Endothelial cell of umbilical vein (primary cell): ENCODE measurements at regions not wholly inside any gene's neighbourhood (a gene's known extent, or its start where the extent isn't known, plus 50 kb on each side); places are given as distances from the start of the nearest gene placed in this dataset.

Source experiments
- BruUV-seq: library from RNA; stranded (reverse); fragments of 400-500 nt; replicated peaks from 2 replicates; lab custom pipeline; 2021; lab: Mats Ljungman, UMichigan
- CTCF ChIA-PET: fragments of 300-600, 350-600 bp; sonication (Branson Sonifier 250); formaldehyde crosslinking; loops from one replicate; lab custom pipeline; 2021; ENCODE audit warnings: antibody characterized with exemption, inconsistent platforms; lab: Charles Lee
- POLR2A ChIA-PET: fragments of 300-600, 350-600 bp; sonication (Branson Sonifier 250); formaldehyde crosslinking; loops from one replicate; lab custom pipeline; 2021; ENCODE audit warnings: antibody characterized with exemption, inconsistent platforms; lab: Charles Lee
- DNase-seq: peaks from one replicate; pipeline ENCODE4 v3.0.0-alpha.2; 2011; ENCODE audit warnings: low read depth, low spot score
- FAIRE-seq: peaks from 2 replicates; lab custom pipeline; 2011; peaks lifted over from hg19 to GRCh38; lab: Jason Lieb, UNC
- H2AFZ ChIP-seq: 2 replicates; pipeline ENCODE4 v1.6.0; 2012; ENCODE audit warnings: low read depth, low read length, control low read depth, inconsistent platforms
- H3K27ac ChIP-seq: 2 replicates; pipeline ENCODE4 v1.5.1; 2011; ENCODE audit warnings: low read depth, mild to moderate bottlenecking, control low read depth, low read length, moderate library complexity; ENCODE audit not compliant: insufficient read depth
- H3K27me3 ChIP-seq, 2 experiments: 2 replicates each; pipeline versions ENCODE4 v1.6.0 to v1.6.1; 2011; ENCODE audit warnings: low read length in 2 of 2, mixed read lengths in 1 of 2; ENCODE audit not compliant: control insufficient read depth in 2 of 2, insufficient read depth in 2 of 2
- H3K36me3 ChIP-seq, 2 experiments: 2 replicates in 1 of 2; 3 replicates in 1 of 2; pipeline ENCODE4 v1.5.1; 2011; ENCODE audit warnings: low read length in 2 of 2, mild to moderate bottlenecking in 1 of 2, moderate library complexity in 1 of 2; ENCODE audit not compliant: control insufficient read depth in 2 of 2, insufficient read depth in 2 of 2; ENCODE audit errors: extremely low read depth in 1 of 2
- H3K4me1 ChIP-seq: 3 replicates; pipeline ENCODE4 v1.5.1; 2011; ENCODE audit warnings: mild to moderate bottlenecking, low read length; ENCODE audit not compliant: control insufficient read depth, insufficient read depth; ENCODE audit errors: extremely low read depth
- H3K4me2 ChIP-seq: 2 replicates; pipeline ENCODE4 v1.6.1; 2011; ENCODE audit warnings: low read length, control low read depth, mixed read lengths; ENCODE audit not compliant: insufficient read depth
- H3K4me3 ChIP-seq, 3 experiments: fragments of 200-600 bp in 1 of 3; sonication (generic), shearing (Covaris generic) in 1 of 3; replicated peaks in 1 of 3; 2 replicates each; pipeline ENCODE4 v1.5.1; 2011 to 2016; ENCODE audit warnings: control low read depth in 3 of 3, low read length in 3 of 3, mild to moderate bottlenecking in 2 of 3, inconsistent platforms in 1 of 3, low read depth in 1 of 3, moderate library complexity in 1 of 3; ENCODE audit not compliant: insufficient read depth in 1 of 3
- H3K79me2 ChIP-seq: 2 replicates; pipeline ENCODE4 v1.6.0; 2012; ENCODE audit warnings: low read length, inconsistent platforms; ENCODE audit not compliant: control insufficient read depth, insufficient read depth
- H3K9ac ChIP-seq: replicated peaks from 2 replicates; pipeline ENCODE3; 2011; ENCODE audit warnings: low read length, control low read depth; ENCODE audit not compliant: insufficient read depth; ENCODE audit errors: extremely low read depth
- H3K9me1 ChIP-seq: replicated peaks from 3 replicates; pipeline ENCODE4 v1.6.0; 2011; ENCODE audit warnings: mild to moderate bottlenecking, low read length; ENCODE audit not compliant: control insufficient read depth, insufficient read depth; ENCODE audit errors: extremely low read depth
- H3K9me3 ChIP-seq: replicated peaks from 2 replicates; pipeline ENCODE4 v1.5.1; 2012; ENCODE audit warnings: low read length, inconsistent platforms; ENCODE audit not compliant: control insufficient read depth, insufficient read depth
- H4K20me1 ChIP-seq: replicated peaks from 2 replicates; pipeline ENCODE3; 2011; ENCODE audit warnings: mild to moderate bottlenecking, low read length; ENCODE audit not compliant: control insufficient read depth, insufficient read depth; ENCODE audit errors: extremely low read depth
- EZH2 ChIP-seq: IDR thresholded peaks from 2 replicates; pipeline ENCODE4 v1.6.1; 2012; ENCODE audit warnings: borderline replicate concordance, low read depth, mild to moderate bottlenecking, moderate library complexity, low read length, inconsistent platforms; ENCODE audit not compliant: severe bottlenecking
- FOS ChIP-seq: IDR thresholded peaks from 2 replicates; pipeline ENCODE4 v1.6.1; 2011; ENCODE audit warnings: mild to moderate bottlenecking, low read length, moderate library complexity, borderline replicate concordance; ENCODE audit not compliant: insufficient read depth
- GATA2 ChIP-seq: IDR thresholded peaks from 2 replicates; pipeline ENCODE4 v1.7.0; 2011; ENCODE audit warnings: low read depth, mild to moderate bottlenecking, moderate library complexity, mixed read lengths, low read length; ENCODE audit not compliant: insufficient read length, insufficient read depth
- JUN ChIP-seq: IDR thresholded peaks from 2 replicates; pipeline ENCODE4 v1.6.1; 2011; ENCODE audit warnings: borderline replicate concordance, low read depth; ENCODE audit not compliant: insufficient read length, insufficient read depth
- MAX ChIP-seq: IDR thresholded peaks from 2 replicates; pipeline ENCODE4 v1.6.1; 2011; ENCODE audit not compliant: insufficient read depth, insufficient read length
- MYC ChIP-seq: IDR thresholded peaks from one replicate; pipeline ENCODE4 v1.6.1; 2011; ENCODE audit warnings: mild to moderate bottlenecking, low read depth, low read length
- POLR2A ChIP-seq: IDR thresholded peaks from 2 replicates; pipeline ENCODE4 v1.6.1; 2012; ENCODE audit warnings: low read depth, mild to moderate bottlenecking, control low read depth, low read length
- POLR2AphosphoS5 ChIP-seq: IDR thresholded peaks from 2 replicates; pipeline ENCODE4 v1.6.1; 2012; ENCODE audit warnings: low read depth, mild to moderate bottlenecking, control low read depth, low read length, moderate library complexity; ENCODE audit not compliant: insufficient read depth
- dilution Hi-C: fragments of 300-500 bp; cut with MboI; formaldehyde crosslinking; loops from one replicate; pipeline ENCODE4 v1.15.0; 2019; ENCODE audit warnings: low sequenced_read_pairs; ENCODE audit not compliant: extremely low pct_ligation_motif_present
- intact Hi-C: fragments of 100-400 bp; cut with micrococcal nuclease; formaldehyde crosslinking; loops from one replicate; pipeline ENCODE4 v1.10.0; 2022
- TF ChIP-seq, protein P1 (sequence below), 2 donors: IDR thresholded peaks; 1 replicate in 1 of 2; 2 replicates in 1 of 2; pipeline ENCODE4 v1.5.1; 2011; ENCODE audit warnings: low read length in 2 of 2, mild to moderate bottlenecking in 2 of 2, moderate library complexity in 2 of 2, control low read depth in 1 of 2, inconsistent platforms in 1 of 2, low read depth in 1 of 2; ENCODE audit not compliant: insufficient read depth in 1 of 2; ENCODE audit errors: extremely low read depth in 1 of 2

- Histone ChIP-seq H3K36me3 (no peaks in the 10 kb centered on the region), H3K4me3 (no peak overlapping the region), H3K9me3 (no peaks in the 10 kb centered on the region), H3K4me2 (no peak overlapping the region), H3K9ac (no peak overlapping the region), H3K4me1 (no peaks in the 10 kb centered on the region), H3K79me2 (no peaks in the 10 kb centered on the region), H2AFZ (no peak overlapping the region), H3K27me3 (no peaks in the 10 kb centered on the region), H3K9me1 (no peaks in the 10 kb centered on the region), H4K20me1 (no peaks in the 10 kb centered on the region), H3K27ac (no peak overlapping the region)
- intact Hi-C loops (no loop called here), dilution Hi-C loops (no loop called here)
- CTCF ChIA-PET = no interaction called here
- TF ChIP-seq EZH2 = no peak
- no peak for TF ChIP-seq JUN
- TF ChIP-seq MYC = no peak
- TF ChIP-seq GATA2 = no peak
- no peak for TF ChIP-seq POLR2AphosphoS5
- TF ChIP-seq, protein P1, sequence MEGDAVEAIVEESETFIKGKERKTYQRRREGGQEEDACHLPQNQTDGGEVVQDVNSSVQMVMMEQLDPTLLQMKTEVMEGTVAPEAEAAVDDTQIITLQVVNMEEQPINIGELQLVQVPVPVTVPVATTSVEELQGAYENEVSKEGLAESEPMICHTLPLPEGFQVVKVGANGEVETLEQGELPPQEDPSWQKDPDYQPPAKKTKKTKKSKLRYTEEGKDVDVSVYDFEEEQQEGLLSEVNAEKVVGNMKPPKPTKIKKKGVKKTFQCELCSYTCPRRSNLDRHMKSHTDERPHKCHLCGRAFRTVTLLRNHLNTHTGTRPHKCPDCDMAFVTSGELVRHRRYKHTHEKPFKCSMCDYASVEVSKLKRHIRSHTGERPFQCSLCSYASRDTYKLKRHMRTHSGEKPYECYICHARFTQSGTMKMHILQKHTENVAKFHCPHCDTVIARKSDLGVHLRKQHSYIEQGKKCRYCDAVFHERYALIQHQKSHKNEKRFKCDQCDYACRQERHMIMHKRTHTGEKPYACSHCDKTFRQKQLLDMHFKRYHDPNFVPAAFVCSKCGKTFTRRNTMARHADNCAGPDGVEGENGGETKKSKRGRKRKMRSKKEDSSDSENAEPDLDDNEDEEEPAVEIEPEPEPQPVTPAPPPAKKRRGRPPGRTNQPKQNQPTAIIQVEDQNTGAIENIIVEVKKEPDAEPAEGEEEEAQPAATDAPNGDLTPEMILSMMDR (IDR thresholded peaks at IDR 0.05; ENCODE audit: extremely low read depth in 1 of 2, insufficient read depth in 1 of 2, low read depth in 1 of 2, low read length in 2 of 2) = no peak
- no peak for TF ChIP-seq FOS
- no peak for TF ChIP-seq POLR2A
- TF ChIP-seq MAX = no peak
- DNase-seq = no peak
- POLR2A ChIA-PET = no interaction called here
- FAIRE-seq = no peak
- BruUV-seq = no TSS peak
Measured at GRCh38 chrX:39981946-39982345, 115.8 kb downstream of the BCOR start.
